ENCODE measurements at regions not wholly inside any gene's neighbourhood (a gene's known extent, or its start where the extent isn't known, plus 50 kb on each side); places are given as distances from the start of the nearest gene placed in this dataset.

GRCh38 chrX:109845996-109846395 lies 112.9 kb upstream of the ACSL4 start:
- no peaks in the 10 kb centered on the region for H3K9me3 Mint-ChIP-seq
- DNase-seq (no peak), ATAC-seq (no peak)
- TF ChIP-seq CTCF (IDR thresholded peaks at IDR 0.05), result no peak
- no peaks in the 10 kb centered on the region for H3K36me3 Mint-ChIP-seq (ENCODE audit: low read depth)
- H3K27me3 Mint-ChIP-seq, result no peaks in the 10 kb centered on the region
- CTCF ChIA-PET, result interaction anchor here (1.0 to 2.0 kb wide), 2 partner anchors 11 to 214 kb away, joined by 3 to 15 read pairs; no protein-coding TSS in a partner anchor
- no peak overlapping the region for H3K4me3 Mint-ChIP-seq
- intact Hi-C loops (cut with micrococcal nuclease), result no loop called here
- no peak overlapping the region for H3K27ac Mint-ChIP-seq
- H3K4me1 Mint-ChIP-seq (ENCODE audit: low read depth), result peaks cover 27% of the 10 kb centered on the region
- POLR2A ChIA-PET, result interaction anchor here (0.6 kb wide), 1 partner anchor 107 kb away, joined by 3 read pairs; no protein-coding TSS in a partner anchor

- no peaks in the 10 kb centered on the region for H3K9me3 Mint-ChIP-seq
- DNase-seq, result peak; percentile 2
- intact Hi-C loops (cut with micrococcal nuclease), result no loop called here
- TF ChIP-seq CTCF (IDR thresholded peaks at IDR 0.05), result no peak
- H3K27ac Mint-ChIP-seq, result no peak overlapping the region
- ChIA-PET POLR2A (no interaction called here), CTCF (interaction anchor here (1.5 to 2.0 kb wide), 3 partner anchors 9 to 135 kb away, joined by 5 to 15 read pairs (median 5); no protein-coding TSS in a partner anchor)
- H3K36me3 Mint-ChIP-seq (ENCODE audit: low read depth), result no peaks in the 10 kb centered on the region
- no peaks in the 10 kb centered on the region for H3K27me3 Mint-ChIP-seq
- peaks cover 19% of the 10 kb centered on the region for H3K4me1 Mint-ChIP-seq (ENCODE audit: low read depth)
- ATAC-seq, result no peak
- H3K4me3 Mint-ChIP-seq, result no peak overlapping the region
These were observed 114.5 kb upstream of the ACSL4 start for GRCh38 chrX:109847257-109848187.

- no peaks in the 10 kb centered on the region for H3K9me3 Mint-ChIP-seq
- H3K4me1 Mint-ChIP-seq (ENCODE audit: low read depth), result peaks cover 19% of the 10 kb centered on the region
- no peaks in the 10 kb centered on the region for H3K27me3 Mint-ChIP-seq
- POLR2A ChIA-PET, result no interaction called here
- TF ChIP-seq CTCF (IDR thresholded peaks at IDR 0.05), result no peak
- CTCF ChIA-PET, result interaction anchor here (0.6 to 1.7 kb wide), 3 partner anchors 8 to 136 kb away, joined by 3 to 5 read pairs (median 5); no protein-coding TSS in a partner anchor
- no peak overlapping the region for H3K27ac Mint-ChIP-seq
- H3K36me3 Mint-ChIP-seq (ENCODE audit: low read depth), result no peaks in the 10 kb centered on the region
- DNase-seq, result no peak
- no peak overlapping the region for H3K4me3 Mint-ChIP-seq
- intact Hi-C loops (cut with micrococcal nuclease), result no loop called here
- no peak for ATAC-seq
These were observed 115.5 kb upstream of the ACSL4 start for GRCh38 chrX:109848461-109849050.

GRCh38 chrX:109854096-109854495 lies 121.0 kb upstream of the ACSL4 start:
- ATAC-seq, result no peak
- CTCF ChIA-PET, result interaction anchor here (0.8 to 9.7 kb wide), 5 partner anchors 12 to 380 kb away, joined by 3 to 140 read pairs (median 8); no protein-coding TSS in a partner anchor
- Mint-ChIP-seq H3K4me1 (ENCODE audit: low read depth) (peaks cover 4% of the 10 kb centered on the region), H3K9me3 (no peaks in the 10 kb centered on the region), H3K4me3 (no peak overlapping the region), H3K27ac (no peak overlapping the region), H3K27me3 (no peaks in the 10 kb centered on the region), H3K36me3 (ENCODE audit: low read depth) (no peaks in the 10 kb centered on the region)
- TF ChIP-seq CTCF (IDR thresholded peaks at IDR 0.05), result no peak
- POLR2A ChIA-PET, result no interaction called here
- intact Hi-C loops (cut with micrococcal nuclease), result loop anchor here (10.0 kb wide), 1 partner anchor 79 kb away; no protein-coding TSS in a partner anchor
- DNase-seq, result no peak
